Type B pancreatic cell (in vitro differentiated cells): ENCODE measurements at regions not wholly inside any gene's neighbourhood (a gene's known extent, or its start where the extent isn't known, plus 50 kb on each side); places are given as distances from the start of the nearest gene placed in this dataset.

Source experiments
- DNase-seq: peaks from one replicate; pipeline ENCODE4 v3.0.0; 2021; ENCODE audit warnings: mixed read lengths; ENCODE audit not compliant: unreplicated experiment; ENCODE audit errors: extremely low spot score
- H3K27ac Mint-ChIP-seq: 2 replicates; pipeline ENCODE4 v1.8.0; 2021; ENCODE audit warnings: mild to moderate bottlenecking, mixed read lengths
- H3K27me3 Mint-ChIP-seq: 2 replicates; pipeline ENCODE4 v1.8.0; 2021; ENCODE audit warnings: mixed read lengths
- H3K36me3 Mint-ChIP-seq: 2 replicates; pipeline ENCODE4 v1.8.0; 2021; ENCODE audit warnings: mixed read lengths
- H3K4me1 Mint-ChIP-seq: one replicate; pipeline ENCODE4 v1.8.0; 2021; ENCODE audit warnings: mixed read lengths; ENCODE audit not compliant: unreplicated experiment
- H3K4me3 Mint-ChIP-seq: 2 replicates; pipeline ENCODE4 v1.8.0; 2021; ENCODE audit warnings: mild to moderate bottlenecking, mixed read lengths
- H3K9me3 Mint-ChIP-seq: 2 replicates; pipeline ENCODE4 v1.8.0; 2021; ENCODE audit warnings: mixed read lengths
- CTCF ChIP-seq: fragments of 200-600 bp; sonication (generic); conservative IDR thresholded peaks from 2 replicates; pipeline ENCODE4 v1.5.0; 2021; ENCODE audit warnings: antibody characterized with exemption, mild to moderate bottlenecking

GRCh38 chr2:216765761-216766262 is 70.5 kb upstream of the IGFBP5 start:
- Mint-ChIP-seq H3K4me3 (peak overlapping the region; percentile 65), H3K9me3 (peaks cover 9% of the 10 kb centered on the region), H3K27ac (peak overlapping the region; percentile 80), H3K27me3 (no peaks in the 10 kb centered on the region), H3K4me1 (peaks cover 24% of the 10 kb centered on the region), H3K36me3 (no peaks in the 10 kb centered on the region)
- peak; percentile 61 for TF ChIP-seq CTCF
- no peak for DNase-seq

- Mint-ChIP-seq H3K27me3 (peaks cover 3% of the 10 kb centered on the region), H3K9me3 (peaks cover 9% of the 10 kb centered on the region), H3K4me1 (peaks cover 29% of the 10 kb centered on the region), H3K4me3 (no peak overlapping the region), H3K27ac (no peak overlapping the region), H3K36me3 (no peaks in the 10 kb centered on the region)
- no peak for DNase-seq
- no peak for TF ChIP-seq CTCF
These were observed 68.0 kb upstream of the IGFBP5 start for GRCh38 chr2:216763396-216763795.

- Mint-ChIP-seq H3K4me3 (no peak overlapping the region), H3K9me3 (peaks cover 5% of the 10 kb centered on the region), H3K4me1 (peaks cover 40% of the 10 kb centered on the region), H3K27me3 (peaks cover 3% of the 10 kb centered on the region), H3K27ac (no peak overlapping the region), H3K36me3 (no peaks in the 10 kb centered on the region)
- no peak for TF ChIP-seq CTCF
- DNase-seq = no peak
These were observed 66.5 kb upstream of the IGFBP5 start for GRCh38 chr2:216761809-216762208.

- no peak for DNase-seq
- peaks cover 3% of the 10 kb centered on the region for H3K27me3 Mint-ChIP-seq
- no peak for TF ChIP-seq CTCF
- no peaks in the 10 kb centered on the region for H3K36me3 Mint-ChIP-seq
- H3K9me3 Mint-ChIP-seq = peaks cover 7% of the 10 kb centered on the region
- H3K4me3 Mint-ChIP-seq = no peak overlapping the region
- H3K4me1 Mint-ChIP-seq = peaks cover 43% of the 10 kb centered on the region
- H3K27ac Mint-ChIP-seq = no peak overlapping the region
These were observed 65.8 kb upstream of the IGFBP5 start for GRCh38 chr2:216761133-216761532.

- no peak overlapping the region for H3K27ac Mint-ChIP-seq
- no peak for TF ChIP-seq CTCF
- H3K4me3 Mint-ChIP-seq = no peak overlapping the region
- no peak for DNase-seq
- no peaks in the 10 kb centered on the region for H3K36me3 Mint-ChIP-seq
- peaks cover 39% of the 10 kb centered on the region for H3K4me1 Mint-ChIP-seq
- peaks cover 4% of the 10 kb centered on the region for H3K9me3 Mint-ChIP-seq
- peaks cover 3% of the 10 kb centered on the region for H3K27me3 Mint-ChIP-seq
These were observed 63.2 kb upstream of the IGFBP5 start for GRCh38 chr2:216758256-216759155.
